HFFc6 (cell line): ENCODE measurements at regions not wholly inside any gene's neighbourhood (a gene's known extent, or its start where the extent isn't known, plus 50 kb on each side); places are given as distances from the start of the nearest gene placed in this dataset.

Source experiments
- DNase-seq: peaks from one replicate; pipeline ENCODE4 v3.0.0-alpha.2; 2018
- H3K27ac Mint-ChIP-seq: 2 replicates; pipeline ENCODE4 v1.8.0; 2020; ENCODE audit warnings: mild to moderate bottlenecking, mixed read lengths
- H3K27me3 Mint-ChIP-seq: 2 replicates; pipeline ENCODE4 v1.8.0; 2021; ENCODE audit warnings: mild to moderate bottlenecking, moderate library complexity, mixed read lengths; ENCODE audit not compliant: insufficient read depth
- H3K36me3 Mint-ChIP-seq: 2 replicates; pipeline ENCODE4 v1.8.0; 2021; ENCODE audit warnings: low read depth, mixed read lengths
- H3K4me1 Mint-ChIP-seq: 2 replicates; pipeline ENCODE4 v1.8.0; 2020; ENCODE audit warnings: low read depth, mixed read lengths
- H3K4me3 Mint-ChIP-seq: 2 replicates; pipeline ENCODE4 v1.8.0; 2020; ENCODE audit warnings: mild to moderate bottlenecking, moderate library complexity, mixed read lengths
- H3K9me3 Mint-ChIP-seq: 2 replicates; pipeline ENCODE4 v1.8.0; 2020; ENCODE audit warnings: mild to moderate bottlenecking, mixed read lengths
- CTCF ChIP-seq: fragments of 200-600 bp; sonication (generic); IDR thresholded peaks from 2 replicates; pipeline ENCODE4 v1.5.0; 2021; ENCODE audit warnings: antibody characterized with exemption, mild to moderate bottlenecking

DNA sequence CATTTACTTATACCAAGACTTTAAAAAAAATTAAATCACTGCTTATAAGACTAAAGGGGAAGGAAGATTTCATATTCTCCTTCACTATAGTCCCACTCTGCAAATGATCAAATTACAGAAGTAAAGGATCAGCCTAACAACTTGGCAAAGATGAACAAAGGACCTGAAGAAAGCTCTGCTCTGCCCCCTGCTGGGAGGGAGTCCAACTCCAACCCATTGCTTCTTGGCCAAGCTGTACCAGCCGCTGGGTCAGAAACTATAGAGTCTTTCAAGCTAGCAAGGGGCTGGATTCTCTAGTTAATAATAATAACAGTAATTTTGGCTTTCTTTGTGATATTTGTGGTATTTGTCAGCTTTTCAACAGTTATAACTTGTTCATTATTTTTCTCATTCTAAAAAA, 927.0 kb upstream of the CRIM1 start:
- Mint-ChIP-seq H3K4me1 (no peaks in the 10 kb centered on the region), H3K27ac (no peak overlapping the region), H3K4me3 (no peak overlapping the region), H3K27me3 (peaks cover 2% of the 10 kb centered on the region; the same call in 1 of the 2 replicates), H3K36me3 (no peaks in the 10 kb centered on the region), H3K9me3 (peaks cover 15% of the 10 kb centered on the region)
- TF ChIP-seq CTCF: peak; percentile 57
- DNase-seq: no peak

DNA sequence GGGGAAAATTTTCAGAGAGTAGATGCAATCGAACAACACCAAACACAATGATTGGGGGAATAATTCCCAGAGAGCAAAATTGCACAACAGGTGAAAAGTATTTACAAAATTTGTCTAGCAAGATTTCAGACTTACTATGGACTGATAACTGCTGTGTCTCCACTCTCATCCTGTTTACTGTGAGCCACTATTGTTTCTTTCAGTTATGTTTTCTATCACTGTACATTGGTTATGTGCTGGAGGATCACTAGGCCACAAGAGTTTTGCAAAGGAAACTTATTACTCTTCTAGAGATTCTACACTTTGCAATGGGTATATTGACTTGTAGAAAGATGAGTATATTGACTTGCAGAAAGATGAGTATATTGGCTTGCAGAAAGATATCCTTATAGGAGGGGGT, 934.1 kb upstream of the CRIM1 start:
- Mint-ChIP-seq H3K9me3 (peaks cover 19% of the 10 kb centered on the region), H3K4me1 (no peaks in the 10 kb centered on the region), H3K4me3 (no peak overlapping the region), H3K27me3 (no peaks in the 10 kb centered on the region; the same call in 1 of the 2 replicates), H3K36me3 (no peaks in the 10 kb centered on the region), H3K27ac (no peak overlapping the region)
- DNase-seq: no peak
- TF ChIP-seq CTCF: no peak

DNA sequence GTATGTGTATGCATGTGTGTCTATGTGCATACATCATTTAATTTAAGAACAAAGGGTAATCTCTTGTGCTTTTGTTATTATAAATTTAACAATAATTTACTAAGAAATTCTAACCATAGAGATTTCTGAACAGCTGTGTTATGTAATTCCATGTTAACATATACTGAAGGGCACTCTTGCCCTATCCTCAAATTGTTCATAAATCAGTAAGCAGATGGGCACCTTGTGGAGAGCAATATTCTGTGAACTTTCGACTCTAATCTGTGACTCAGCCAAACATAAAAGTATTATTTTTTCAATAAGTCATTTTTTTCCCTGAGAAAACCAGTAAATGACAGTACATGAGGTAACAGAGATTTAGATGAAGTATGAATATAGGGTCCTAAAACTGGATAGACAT, 938.3 kb upstream of the CRIM1 start:
- Mint-ChIP-seq H3K9me3 (peaks cover 8% of the 10 kb centered on the region), H3K27ac (no peak overlapping the region), H3K4me3 (no peak overlapping the region), H3K36me3 (no peaks in the 10 kb centered on the region), H3K27me3 (no peaks in the 10 kb centered on the region; the same call in none of the 2 replicates), H3K4me1 (no peaks in the 10 kb centered on the region)
- DNase-seq: no peak
- TF ChIP-seq CTCF: no peak

DNA sequence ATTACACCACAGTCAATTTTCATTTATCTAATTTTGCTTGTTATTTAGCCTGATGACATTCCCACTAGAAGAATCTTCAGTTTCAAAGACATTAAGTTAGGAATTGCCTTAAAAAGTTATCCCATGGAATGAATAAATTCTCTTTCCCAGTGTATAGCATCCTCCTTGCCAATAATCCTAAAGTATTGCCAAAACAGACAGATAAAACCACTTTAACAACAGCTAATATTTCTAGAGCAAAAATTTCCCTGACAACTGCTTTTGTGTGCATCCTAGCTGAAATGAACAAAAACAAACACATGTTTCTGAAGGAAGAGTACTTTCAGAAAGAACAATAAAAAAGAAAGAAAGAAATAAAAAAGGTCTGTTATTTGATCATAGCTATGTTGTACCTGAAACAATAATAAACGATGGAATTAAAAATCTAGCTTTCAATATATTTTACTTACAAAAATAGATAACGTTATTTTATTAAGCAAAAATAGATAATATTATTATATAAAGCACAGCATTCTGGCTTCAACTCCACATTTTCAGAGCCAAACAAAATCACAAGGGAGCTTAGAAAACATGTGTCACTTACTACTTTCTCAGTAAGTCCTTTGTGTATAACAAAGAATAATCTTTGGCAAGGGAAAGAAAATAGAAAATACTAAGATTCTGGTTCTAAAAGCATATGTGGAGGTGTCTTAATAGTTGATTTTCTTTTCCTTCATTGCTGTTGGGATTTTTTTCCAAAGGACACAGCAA, 939.0 kb upstream of the CRIM1 start:
- H3K36me3 Mint-ChIP-seq: no peaks in the 10 kb centered on the region
- no peak for TF ChIP-seq CTCF
- peaks cover 8% of the 10 kb centered on the region for H3K9me3 Mint-ChIP-seq
- H3K4me1 Mint-ChIP-seq: no peaks in the 10 kb centered on the region
- H3K27me3 Mint-ChIP-seq: no peaks in the 10 kb centered on the region; the same call in 1 of the 2 replicates
- no peak overlapping the region for H3K27ac Mint-ChIP-seq
- no peak for DNase-seq
- no peak overlapping the region for H3K4me3 Mint-ChIP-seq

GRCh38 chr2:35415942-35416341, 939.6 kb upstream of the CRIM1 start:
- no peaks in the 10 kb centered on the region for H3K4me1 Mint-ChIP-seq
- no peaks in the 10 kb centered on the region; the same call in 1 of the 2 replicates for H3K27me3 Mint-ChIP-seq
- H3K9me3 Mint-ChIP-seq: peaks cover 8% of the 10 kb centered on the region
- H3K4me3 Mint-ChIP-seq: no peak overlapping the region
- TF ChIP-seq CTCF: no peak
- H3K27ac Mint-ChIP-seq: no peak overlapping the region
- no peaks in the 10 kb centered on the region for H3K36me3 Mint-ChIP-seq
- DNase-seq: no peak
